ENCODE measurements at regions not wholly inside any gene's neighbourhood (a gene's known extent, or its start where the extent isn't known, plus 50 kb on each side); places are given as distances from the start of the nearest gene placed in this dataset.

GRCh38 chr3:191135175-191135574, 63.9 kb upstream of the OSTN start:
- TF ChIP-seq CTCF (IDR thresholded peaks at IDR 0.05; ENCODE audit: low read length) (no peak), EZH2 (optimal IDR thresholded peaks at IDR 0.05; ENCODE audit: low read depth, low read length) (no peak), EZH2phosphoT487 (IDR thresholded peaks at IDR 0.05; ENCODE audit: low read length) (no peak)
